Mesenchymal stem cell (in vitro differentiated cells and primary cell): ENCODE measurements at regions not wholly inside any gene's neighbourhood (a gene's known extent, or its start where the extent isn't known, plus 50 kb on each side); places are given as distances from the start of the nearest gene placed in this dataset.

Experiments
- DNase-seq: peaks from one replicate; pipeline ENCODE4 v3.0.0-alpha.2; 2013
- H2AFZ ChIP-seq: one replicate; pipeline ENCODE4 v1.6.1; 2013; ENCODE audit warnings: low read depth, mild to moderate bottlenecking, control low read depth, inconsistent platforms, low read length, moderate library complexity
- H2AK5ac ChIP-seq: 2 replicates; pipeline ENCODE4 v1.6.1; 2013; ENCODE audit warnings: low read length, moderate library complexity, mild to moderate bottlenecking, inconsistent platforms; ENCODE audit not compliant: severe bottlenecking
- H2BK120ac ChIP-seq: one replicate; pipeline ENCODE4 v1.6.1; 2013; ENCODE audit warnings: low read depth, mild to moderate bottlenecking, inconsistent platforms, low read length, moderate library complexity
- H2BK12ac ChIP-seq, 2 experiments: one replicate each; pipeline ENCODE4 v1.6.1; 2013; ENCODE audit warnings: inconsistent platforms in 2 of 2, low read length in 2 of 2, mild to moderate bottlenecking in 2 of 2, moderate library complexity in 2 of 2, control low read depth in 1 of 2
- H2BK15ac ChIP-seq: one replicate; pipeline ENCODE4 v1.6.1; 2013; ENCODE audit warnings: mild to moderate bottlenecking, low read depth, inconsistent platforms; ENCODE audit not compliant: poor library complexity, severe bottlenecking
- H2BK5ac ChIP-seq: 2 replicates; pipeline ENCODE4 v1.6.1; 2013; ENCODE audit warnings: low read depth, mild to moderate bottlenecking, low read length, control low read depth, inconsistent platforms; ENCODE audit not compliant: poor library complexity, severe bottlenecking
- H3K14ac ChIP-seq, 2 experiments: one replicate each; pipeline ENCODE4 v1.6.1; 2013; ENCODE audit warnings: inconsistent platforms in 2 of 2, low read length in 2 of 2, control low read depth in 1 of 2, mild to moderate bottlenecking in 1 of 2, moderate library complexity in 1 of 2
- H3K18ac ChIP-seq, 2 experiments: one replicate each; pipeline ENCODE4 v1.6.1; 2013; ENCODE audit warnings: inconsistent platforms in 2 of 2, low read length in 2 of 2, control low read depth in 1 of 2, low read depth in 1 of 2, mild to moderate bottlenecking in 1 of 2
- H3K23ac ChIP-seq, 2 experiments: one replicate each; pipeline ENCODE4 v1.6.1; 2013; ENCODE audit warnings: inconsistent platforms in 2 of 2, low read length in 2 of 2, mild to moderate bottlenecking in 2 of 2, moderate library complexity in 2 of 2, control low read depth in 1 of 2
- H3K27ac ChIP-seq: 2 replicates; pipeline ENCODE4 v1.5.1; 2013; ENCODE audit warnings: mild to moderate bottlenecking, moderate library complexity, low read length, control low read depth, inconsistent platforms; ENCODE audit not compliant: poor library complexity, severe bottlenecking
- H3K27me3 ChIP-seq, 2 experiments: 2 replicates each; pipeline versions ENCODE4 v1.6.1 to v1.7.0; 2013; ENCODE audit warnings: low read length in 2 of 2, mild to moderate bottlenecking in 2 of 2, moderate library complexity in 2 of 2, control low read depth in 1 of 2, inconsistent platforms in 1 of 2; ENCODE audit not compliant: control insufficient read depth in 1 of 2, insufficient read depth in 1 of 2
- H3K36me3 ChIP-seq, 2 experiments: 2 replicates each; pipeline versions ENCODE4 v1.6.1 to v1.7.0; 2013; ENCODE audit warnings: low read length in 2 of 2, control low read depth in 1 of 2, inconsistent platforms in 1 of 2, low read depth in 1 of 2, mild to moderate bottlenecking in 1 of 2; ENCODE audit not compliant: insufficient read depth in 2 of 2, control insufficient read depth in 1 of 2
- H3K4ac ChIP-seq, 2 experiments: one replicate each; pipeline ENCODE4 v1.6.1; 2013; ENCODE audit warnings: inconsistent platforms in 2 of 2, low read length in 2 of 2, mild to moderate bottlenecking in 2 of 2, moderate library complexity in 2 of 2, control low read depth in 1 of 2, low read depth in 1 of 2
- H3K4me1 ChIP-seq: 2 replicates; pipeline ENCODE4 v1.6.1; 2013; ENCODE audit warnings: low read depth, low read length, control low read depth; ENCODE audit not compliant: control insufficient read depth, insufficient read depth
- H3K4me2 ChIP-seq: 2 replicates; pipeline ENCODE4 v1.6.1; 2013; ENCODE audit warnings: low read length, mild to moderate bottlenecking, inconsistent platforms; ENCODE audit not compliant: poor library complexity, severe bottlenecking
- H3K4me3 ChIP-seq, 2 experiments: 2 replicates each; pipeline versions ENCODE4 v1.5.1 to v1.7.0; 2013; ENCODE audit warnings: low read length in 2 of 2, mild to moderate bottlenecking in 2 of 2, control low read depth in 1 of 2, low read depth in 1 of 2; ENCODE audit not compliant: insufficient read depth in 1 of 2
- H3K79me1 ChIP-seq: replicated peaks from 2 replicates; pipeline ENCODE4 v1.6.1; 2013; ENCODE audit warnings: mild to moderate bottlenecking, control low read depth, low read length, inconsistent platforms; ENCODE audit not compliant: poor library complexity, severe bottlenecking
- H3K9ac ChIP-seq: 2 replicates; pipeline ENCODE4 v1.7.0; 2013; ENCODE audit warnings: mild to moderate bottlenecking, low read length, moderate library complexity
- H3K9me3 ChIP-seq: 2 replicates; pipeline ENCODE4 v1.7.0; 2013; ENCODE audit warnings: mild to moderate bottlenecking, low read length; ENCODE audit not compliant: control insufficient read depth
- H4K8ac ChIP-seq: one replicate; pipeline ENCODE4 v1.6.1; 2013; ENCODE audit warnings: inconsistent platforms, mild to moderate bottlenecking, low read length, moderate library complexity
- H4K91ac ChIP-seq: one replicate; pipeline ENCODE4 v1.6.1; 2013; ENCODE audit warnings: mild to moderate bottlenecking, low read length, inconsistent platforms
- WGBS: methylation state at CpG from one replicate; pipeline ENCODE4 v1.1.7; 2013; ENCODE audit warnings: mixed read lengths; 5-methylcytosine and 5-hydroxymethylcytosine counted together

GRCh38 chr18:34491719-34492118, 218.4 kb upstream of the DTNA start:
- Histone ChIP-seq H4K8ac (no peak overlapping the region), H2BK15ac (no peak overlapping the region), H2BK5ac (no peak overlapping the region), H3K27ac (no peak overlapping the region), H2AFZ (no peak overlapping the region), H2BK12ac (no peak overlapping the region), H3K23ac (no peak overlapping the region), H4K91ac (no peak overlapping the region), H3K4me3 (no peak overlapping the region), H3K4ac (no peak overlapping the region), H3K79me1 (peaks cover 2% of the 10 kb centered on the region), H3K4me2 (no peak overlapping the region), H3K36me3 (no peaks in the 10 kb centered on the region), H3K18ac (no peak overlapping the region), H2BK120ac (no peak overlapping the region), H3K4me1 (peaks cover 5% of the 10 kb centered on the region), H3K9ac (no peak overlapping the region), H3K9me3 (no peaks in the 10 kb centered on the region), H3K14ac (no peak overlapping the region), H2AK5ac (no peak overlapping the region), H3K27me3 (peaks cover 0 to 2% of the 10 kb centered on the region in 2 experiments)
- DNase-seq: no peak
- WGBS: 72% methylated on average over 1 of the region's 2 CpGs

GRCh38 chr18:34492652-34493051, 217.4 kb upstream of the DTNA start:
- Histone ChIP-seq H2BK15ac (no peak overlapping the region), H2AK5ac (no peak overlapping the region), H3K4me1 (peaks cover 5% of the 10 kb centered on the region), H3K18ac (no peak overlapping the region), H3K4ac (no peak overlapping the region), H3K27me3 (peaks cover 0 to 2% of the 10 kb centered on the region in 2 experiments), H2AFZ (no peak overlapping the region), H3K4me3 (peak overlapping the region in 1 of 2 experiments; percentile 88), H3K27ac (no peak overlapping the region), H4K8ac (no peak overlapping the region), H3K14ac (no peak overlapping the region), H3K9me3 (no peaks in the 10 kb centered on the region), H3K36me3 (no peaks in the 10 kb centered on the region), H3K4me2 (peak overlapping the region; percentile 96), H2BK12ac (no peak overlapping the region), H2BK120ac (no peak overlapping the region), H3K79me1 (peaks cover 2% of the 10 kb centered on the region), H3K23ac (no peak overlapping the region), H3K9ac (peak overlapping the region; percentile 86), H4K91ac (no peak overlapping the region), H2BK5ac (no peak overlapping the region)
- no peak for DNase-seq

- H3K36me3 ChIP-seq: no peaks in the 10 kb centered on the region
- peak overlapping the region; percentile 81 to 88 for H3K4me3 ChIP-seq
- no peak overlapping the region for H3K18ac ChIP-seq
- H3K23ac ChIP-seq: no peak overlapping the region
- H3K9ac ChIP-seq: peak overlapping the region; percentile 86
- H3K4ac ChIP-seq: no peak overlapping the region
- peaks cover 2% of the 10 kb centered on the region for H3K79me1 ChIP-seq
- no peak overlapping the region for H4K8ac ChIP-seq
- H2BK120ac ChIP-seq: no peak overlapping the region
- no peaks in the 10 kb centered on the region for H3K9me3 ChIP-seq
- H2BK5ac ChIP-seq: no peak overlapping the region
- DNase-seq: peak; percentile 78
- H3K4me2 ChIP-seq: peak overlapping the region; percentile 96
- no peak overlapping the region for H2BK15ac ChIP-seq
- H3K27me3 ChIP-seq: peaks cover 0 to 2% of the 10 kb centered on the region in 2 experiments
- no peak overlapping the region for H2AK5ac ChIP-seq
- peak overlapping the region; percentile 62 for H3K27ac ChIP-seq
- H2BK12ac ChIP-seq: no peak overlapping the region
- peaks cover 5% of the 10 kb centered on the region for H3K4me1 ChIP-seq
- H2AFZ ChIP-seq: no peak overlapping the region
- no peak overlapping the region for H3K14ac ChIP-seq
- WGBS: 0% methylated on average over 9 of the region's 18 CpGs
- no peak overlapping the region for H4K91ac ChIP-seq
Measured at GRCh38 chr18:34493099-34493544, 217.0 kb upstream of the DTNA start.

GRCh38 chr18:34493566-34494358, 216.3 kb upstream of the DTNA start:
- no peak overlapping the region for H3K4ac ChIP-seq
- H2AFZ ChIP-seq: peak overlapping the region; percentile 27
- H2AK5ac ChIP-seq: no peak overlapping the region
- no peaks in the 10 kb centered on the region for H3K9me3 ChIP-seq
- no peak overlapping the region for H4K8ac ChIP-seq
- no peaks in the 10 kb centered on the region for H3K36me3 ChIP-seq
- peaks cover 5% of the 10 kb centered on the region for H3K4me1 ChIP-seq
- no peak overlapping the region for H2BK15ac ChIP-seq
- peak overlapping the region in 1 of 2 experiments; percentile 24 for H3K18ac ChIP-seq
- no peak overlapping the region for H2BK120ac ChIP-seq
- H3K14ac ChIP-seq: no peak overlapping the region
- H3K27ac ChIP-seq: no peak overlapping the region
- H3K4me3 ChIP-seq: peak overlapping the region; percentile 81 to 88
- H3K9ac ChIP-seq: peak overlapping the region; percentile 86
- no peak overlapping the region for H2BK12ac ChIP-seq
- H4K91ac ChIP-seq: no peak overlapping the region
- H3K27me3 ChIP-seq: peaks cover 0 to 2% of the 10 kb centered on the region in 2 experiments
- H2BK5ac ChIP-seq: no peak overlapping the region
- H3K4me2 ChIP-seq: peak overlapping the region; percentile 96
- peaks cover 2% of the 10 kb centered on the region for H3K79me1 ChIP-seq
- peak overlapping the region in 1 of 2 experiments; percentile 9 for H3K23ac ChIP-seq
- DNase-seq: peak; percentile 9
- under 1% methylated on average over 48 of the region's 101 CpGs for WGBS
